IMR-90 (cell line): ENCODE measurements at regions not wholly inside any gene's neighbourhood (a gene's known extent, or its start where the extent isn't known, plus 50 kb on each side); places are given as distances from the start of the nearest gene placed in this dataset.
A peak's percentile ranks its signal among the peaks of the same experiment; 100 is the strongest.

Experiments used
- ATAC-seq: fragments of 200-7000 bp; cut with Tn5 transposase; 2 replicates; pipeline ENCODE4 v1.9.1; 2020; ENCODE audit warnings: low read depth, mild to moderate bottlenecking, moderate library complexity
- BruUV-seq: library from RNA; stranded (reverse); fragments of 400-500 nt; replicated peaks from 2 replicates; lab custom pipeline; 2021; lab: Mats Ljungman, UMichigan
- CTCF ChIA-PET: fragments of 300-600 bp; formaldehyde crosslinking; extraction: SDS; loops from one replicate; lab custom pipeline; 2021; ENCODE audit warnings: antibody characterized with exemption; lab: Yijun Ruan, JAX
- POLR2A ChIA-PET: fragments of 300-600 bp; sonication (Branson Sonifier 250); formaldehyde crosslinking; loops from one replicate; lab custom pipeline; 2022; ENCODE audit warnings: antibody characterized with exemption; ENCODE audit not compliant: unreplicated experiment; lab: Charles Lee
- DNase-seq: peaks from one replicate; pipeline ENCODE4 v3.0.0; 2013
- H2AFZ ChIP-seq: replicated peaks from 2 replicates; pipeline ENCODE3; 2013; ENCODE audit warnings: low read length, mild to moderate bottlenecking; ENCODE audit not compliant: poor library complexity
- H2AK5ac ChIP-seq: 2 replicates; pipeline ENCODE4 v1.6.1; 2013; ENCODE audit warnings: low read depth, low read length, inconsistent platforms
- H2AK9ac ChIP-seq: replicated peaks from 2 replicates; pipeline ENCODE3; 2013; ENCODE audit warnings: mild to moderate bottlenecking, low read depth, low read length, moderate library complexity; ENCODE audit not compliant: poor library complexity
- H2BK120ac ChIP-seq: 2 replicates; pipeline ENCODE4 v1.6.1; 2013; ENCODE audit warnings: low read depth, low read length, inconsistent platforms
- H2BK15ac ChIP-seq: 3 replicates; pipeline ENCODE4 v1.6.1; 2013; ENCODE audit warnings: low read depth, low read length, inconsistent platforms
- H2BK20ac ChIP-seq: 2 replicates; pipeline ENCODE4 v1.6.1; 2013; ENCODE audit warnings: low read depth, mild to moderate bottlenecking, inconsistent platforms, low read length, moderate library complexity
- H2BK5ac ChIP-seq: 2 replicates; pipeline ENCODE4 v1.6.1; 2013; ENCODE audit warnings: mild to moderate bottlenecking, low read depth, low read length, inconsistent platforms; ENCODE audit not compliant: poor library complexity, severe bottlenecking
- H3K14ac ChIP-seq: replicated peaks from 2 replicates; pipeline ENCODE4 v1.6.1; 2013; ENCODE audit warnings: low read depth, low read length, inconsistent platforms
- H3K18ac ChIP-seq: 2 replicates; pipeline ENCODE4 v1.6.1; 2013; ENCODE audit warnings: low read depth, low read length, control low read depth
- H3K23ac ChIP-seq: 2 replicates; pipeline ENCODE4 v1.6.1; 2013; ENCODE audit warnings: low read depth, low read length, inconsistent platforms
- H3K27ac ChIP-seq: 2 replicates; pipeline ENCODE4 v1.5.1; 2013; ENCODE audit warnings: mild to moderate bottlenecking, control low read depth, low read length; ENCODE audit not compliant: insufficient read depth
- H3K27me3 ChIP-seq: 2 replicates; pipeline ENCODE4 v1.6.1; 2013; ENCODE audit warnings: low read length; ENCODE audit not compliant: control insufficient read depth, insufficient read depth
- H3K36me3 ChIP-seq: 2 replicates; pipeline ENCODE4 v1.6.1; 2013; ENCODE audit warnings: low read length, mixed read lengths; ENCODE audit not compliant: control insufficient read depth, insufficient read depth
- H3K4ac ChIP-seq: 2 replicates; pipeline ENCODE4 v1.6.1; 2013; ENCODE audit warnings: low read depth, low read length, inconsistent platforms
- H3K4me1 ChIP-seq: 2 replicates; pipeline ENCODE4 v1.6.1; 2013; ENCODE audit warnings: low read length, mixed read lengths; ENCODE audit not compliant: control insufficient read depth, insufficient read depth
- H3K4me2 ChIP-seq: 2 replicates; pipeline ENCODE4 v1.6.1; 2013; ENCODE audit warnings: low read depth, mild to moderate bottlenecking, control low read depth, low read length, moderate library complexity
- H3K4me3 ChIP-seq: 2 replicates; pipeline ENCODE4 v1.5.1; 2013; ENCODE audit warnings: low read depth, mild to moderate bottlenecking, control low read depth, low read length, moderate library complexity; ENCODE audit not compliant: insufficient read depth
- H3K56ac ChIP-seq: 2 replicates; pipeline ENCODE4 v1.6.1; 2013; ENCODE audit warnings: low read length, inconsistent platforms; ENCODE audit not compliant: insufficient read depth; ENCODE audit errors: extremely low read depth
- H3K79me1 ChIP-seq, 2 experiments: 2 replicates each; pipeline ENCODE4 v1.6.1; 2013; ENCODE audit warnings: low read length in 2 of 2, inconsistent platforms in 1 of 2, low read depth in 1 of 2
- H3K9ac ChIP-seq: 2 replicates; pipeline ENCODE4 v1.6.1; 2013; ENCODE audit warnings: low read depth, low read length, control low read depth
- H3K9me1 ChIP-seq: 2 replicates; pipeline ENCODE4 v1.6.1; 2013; ENCODE audit warnings: low read length, inconsistent platforms; ENCODE audit not compliant: insufficient read depth
- H3K9me3 ChIP-seq: 2 replicates; pipeline ENCODE4 v1.6.1; 2013; ENCODE audit warnings: low read length; ENCODE audit not compliant: control insufficient read depth, insufficient read depth
- H4K20me1 ChIP-seq: 2 replicates; pipeline ENCODE4 v1.6.1; 2013; ENCODE audit warnings: low read length, inconsistent platforms; ENCODE audit not compliant: insufficient read depth
- H4K5ac ChIP-seq: 2 replicates; pipeline ENCODE4 v1.6.1; 2013; ENCODE audit warnings: mild to moderate bottlenecking, low read depth, low read length, control low read depth
- H4K8ac ChIP-seq, 2 experiments: 2 replicates each; pipeline ENCODE4 v1.6.1; 2013; ENCODE audit warnings: low read depth in 2 of 2, low read length in 2 of 2, control low read depth in 1 of 2, inconsistent platforms in 1 of 2
- H4K91ac ChIP-seq: 2 replicates; pipeline ENCODE4 v1.6.1; 2013; ENCODE audit warnings: low read depth, low read length, inconsistent platforms; ENCODE audit not compliant: insufficient read depth
- MAFK ChIP-seq: IDR thresholded peaks from 2 replicates; pipeline ENCODE4 v1.6.1; 2012; ENCODE audit warnings: low read depth, low read length, improper control_type of control experiment
- WGBS, 2 experiments: methylation state at CpG; one replicate each; pipeline versions ENCODE4 v1.1.5 to v1.1.7; 2013; ENCODE audit warnings: missing lambda C conversion rate in 2 of 2; ENCODE audit not compliant: insufficient read length in 1 of 2; ENCODE audit errors: extremely low coverage in 2 of 2; 5-methylcytosine and 5-hydroxymethylcytosine counted together
- dilution Hi-C: fragments of 300-500 bp; cut with HindIII; formaldehyde crosslinking; loops from one replicate; pipeline ENCODE4 v1.14.3; 2018; ENCODE audit warnings: low sequenced_read_pairs; ENCODE audit not compliant: unreplicated experiment
- in situ Hi-C: fragments of 300-500 bp; cut with MboI; formaldehyde crosslinking; loops from 3 replicates; pipeline ENCODE4 v1.14.3; 2019; ENCODE audit warnings: low sequenced_read_pairs, inconsistent platforms, mixed read lengths
- intact Hi-C: fragments of 100-400 bp; cut with micrococcal nuclease; formaldehyde crosslinking; loops from 2 replicates; pipeline ENCODE4 v1.10.0; 2022
- TF ChIP-seq, protein P1 (sequence below): fragments of 150-350 bp; IDR thresholded peaks from 2 replicates; pipeline ENCODE4 v1.6.1; 2016; ENCODE audit warnings: low read depth, mild to moderate bottlenecking, low read length, moderate library complexity, borderline replicate concordance

DNA sequence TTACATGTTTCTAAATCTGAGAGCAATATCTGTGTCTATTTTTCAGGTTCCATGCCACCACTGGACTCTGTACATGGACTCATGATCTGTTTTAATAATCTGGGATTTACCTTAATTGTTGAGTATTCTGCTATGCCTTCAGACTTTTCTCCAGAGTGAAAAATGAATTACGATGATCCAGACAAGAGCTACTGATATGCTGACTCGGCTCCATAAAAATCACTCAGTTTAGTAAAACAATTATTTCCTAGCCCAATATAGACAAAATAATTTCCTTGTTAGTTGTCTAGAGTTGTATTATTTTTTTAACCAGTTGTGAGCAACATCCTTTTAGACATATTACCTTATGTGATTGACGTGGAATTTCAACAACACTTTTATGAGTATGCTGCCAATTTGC is 736.8 kb downstream of the RFPL4B start:
- H3K27me3 ChIP-seq = no peaks in the 10 kb centered on the region
- no peak overlapping the region for H4K91ac ChIP-seq
- CTCF ChIA-PET = no interaction called here
- H2AK5ac ChIP-seq = no peak overlapping the region
- no peak overlapping the region for H2AFZ ChIP-seq
- H3K9me3 ChIP-seq = no peaks in the 10 kb centered on the region
- H4K20me1 ChIP-seq = no peaks in the 10 kb centered on the region
- dilution Hi-C loops = no loop called here
- TF ChIP-seq, protein P1, sequence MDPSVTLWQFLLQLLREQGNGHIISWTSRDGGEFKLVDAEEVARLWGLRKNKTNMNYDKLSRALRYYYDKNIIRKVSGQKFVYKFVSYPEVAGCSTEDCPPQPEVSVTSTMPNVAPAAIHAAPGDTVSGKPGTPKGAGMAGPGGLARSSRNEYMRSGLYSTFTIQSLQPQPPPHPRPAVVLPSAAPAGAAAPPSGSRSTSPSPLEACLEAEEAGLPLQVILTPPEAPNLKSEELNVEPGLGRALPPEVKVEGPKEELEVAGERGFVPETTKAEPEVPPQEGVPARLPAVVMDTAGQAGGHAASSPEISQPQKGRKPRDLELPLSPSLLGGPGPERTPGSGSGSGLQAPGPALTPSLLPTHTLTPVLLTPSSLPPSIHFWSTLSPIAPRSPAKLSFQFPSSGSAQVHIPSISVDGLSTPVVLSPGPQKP = no peak
- TF ChIP-seq MAFK = peak; percentile 56
- H3K4me3 ChIP-seq = no peak overlapping the region
- no peak overlapping the region for H2BK20ac ChIP-seq
- H2BK120ac ChIP-seq = no peak overlapping the region
- no peak overlapping the region for H3K9ac ChIP-seq
- no peak overlapping the region for H3K4me2 ChIP-seq
- H3K36me3 ChIP-seq = no peaks in the 10 kb centered on the region
- POLR2A ChIA-PET = no interaction called here
- H3K79me1 ChIP-seq = no peaks in the 10 kb centered on the region
- H3K4me1 ChIP-seq = no peaks in the 10 kb centered on the region
- H2AK9ac ChIP-seq = no peak overlapping the region
- H4K5ac ChIP-seq = no peak overlapping the region
- no peak for ATAC-seq
- no peak overlapping the region for H3K23ac ChIP-seq
- H2BK15ac ChIP-seq = no peak overlapping the region
- BruUV-seq = no TSS peak
- H4K8ac ChIP-seq = no peak overlapping the region
- no peak overlapping the region for H3K56ac ChIP-seq
- intact Hi-C loops = no loop called here
- H3K4ac ChIP-seq = no peak overlapping the region
- DNase-seq = no peak
- no peak overlapping the region for H2BK5ac ChIP-seq
- H3K9me1 ChIP-seq = no peaks in the 10 kb centered on the region
- H3K27ac ChIP-seq = no peak overlapping the region
- no CpG with 5 or more reads among the region's 3 CpGs for WGBS, 2 experiments
- H3K14ac ChIP-seq = no peak overlapping the region
- H3K18ac ChIP-seq = no peak overlapping the region
- in situ Hi-C loops = no loop called here
